Neural crest cell (in vitro differentiated cells): ENCODE measurements at regions not wholly inside any gene's neighbourhood (a gene's known extent, or its start where the extent isn't known, plus 50 kb on each side); places are given as distances from the start of the nearest gene placed in this dataset.
A peak's percentile ranks its signal among the peaks of the same experiment; 100 is the strongest.

Experiments used
- DNase-seq: peaks from one replicate; pipeline ENCODE4 v3.0.0; 2021; ENCODE audit warnings: low read depth, mixed read lengths, low spot score
- H3K27ac Mint-ChIP-seq: one replicate; pipeline ENCODE4 v1.8.0; 2021; ENCODE audit warnings: mild to moderate bottlenecking, mixed read lengths; ENCODE audit not compliant: unreplicated experiment
- H3K27me3 Mint-ChIP-seq: 2 replicates; pipeline ENCODE4 v1.8.0; 2021; ENCODE audit warnings: low read depth, mild to moderate bottlenecking, mixed read lengths
- H3K36me3 Mint-ChIP-seq: 2 replicates; pipeline ENCODE4 v1.8.0; 2021; ENCODE audit warnings: low read depth, mild to moderate bottlenecking, mixed read lengths
- H3K4me1 Mint-ChIP-seq: 2 replicates; pipeline ENCODE4 v1.8.0; 2021; ENCODE audit warnings: mixed read lengths
- H3K4me3 Mint-ChIP-seq: one replicate; pipeline ENCODE4 v1.8.0; 2021; ENCODE audit warnings: mild to moderate bottlenecking, mixed read lengths
- H3K9me3 Mint-ChIP-seq: 2 replicates; pipeline ENCODE4 v1.8.0; 2021; ENCODE audit warnings: mixed read lengths
- CTCF ChIP-seq: fragments of 200-600 bp; sonication (generic); conservative IDR thresholded peaks from 2 replicates; pipeline ENCODE4 v1.5.0; 2021; ENCODE audit warnings: antibody characterized with exemption, mild to moderate bottlenecking

- Mint-ChIP-seq H3K4me1 (no peaks in the 10 kb centered on the region), H3K36me3 (peaks cover 13% of the 10 kb centered on the region), H3K4me3 (no peak overlapping the region), H3K27ac (no peak overlapping the region), H3K9me3 (no peaks in the 10 kb centered on the region), H3K27me3 (no peaks in the 10 kb centered on the region)
- no peak for DNase-seq
- peak; percentile 56 for TF ChIP-seq CTCF
Measured at GRCh38 chr19:5271145-5271544, 69.5 kb downstream of the PTPRS start.

GRCh38 chr19:5269926-5270325, 70.7 kb downstream of the PTPRS start:
- Mint-ChIP-seq H3K9me3 (no peaks in the 10 kb centered on the region), H3K27ac (no peak overlapping the region), H3K36me3 (peaks cover 13% of the 10 kb centered on the region), H3K4me3 (no peak overlapping the region), H3K27me3 (no peaks in the 10 kb centered on the region), H3K4me1 (no peaks in the 10 kb centered on the region)
- DNase-seq, result no peak
- TF ChIP-seq CTCF, result no peak

GRCh38 chr19:5269279-5269678, 71.3 kb downstream of the PTPRS start:
- no peak for TF ChIP-seq CTCF
- no peaks in the 10 kb centered on the region for H3K27me3 Mint-ChIP-seq
- peaks cover 18% of the 10 kb centered on the region for H3K36me3 Mint-ChIP-seq
- H3K9me3 Mint-ChIP-seq, result no peaks in the 10 kb centered on the region
- peaks cover under 1% of the 10 kb centered on the region for H3K4me1 Mint-ChIP-seq
- H3K4me3 Mint-ChIP-seq, result no peak overlapping the region
- no peak overlapping the region for H3K27ac Mint-ChIP-seq
- DNase-seq, result no peak

GRCh38 chr19:5268801-5269200, 71.8 kb downstream of the PTPRS start:
- Mint-ChIP-seq H3K36me3 (peaks cover 21% of the 10 kb centered on the region), H3K4me1 (peaks cover 3% of the 10 kb centered on the region), H3K27ac (no peak overlapping the region), H3K4me3 (no peak overlapping the region), H3K9me3 (no peaks in the 10 kb centered on the region), H3K27me3 (no peaks in the 10 kb centered on the region)
- DNase-seq, result no peak
- no peak for TF ChIP-seq CTCF

GRCh38 chr19:5265260-5265659, 75.4 kb downstream of the PTPRS start:
- Mint-ChIP-seq H3K4me3 (no peak overlapping the region), H3K36me3 (peaks cover 24% of the 10 kb centered on the region), H3K27ac (no peak overlapping the region), H3K9me3 (no peaks in the 10 kb centered on the region), H3K4me1 (peaks cover 3% of the 10 kb centered on the region), H3K27me3 (no peaks in the 10 kb centered on the region)
- no peak for DNase-seq
- TF ChIP-seq CTCF, result no peak

- no peak overlapping the region for H3K27ac Mint-ChIP-seq
- peak overlapping the region; percentile 5 for H3K4me3 Mint-ChIP-seq
- peaks cover 3% of the 10 kb centered on the region for H3K4me1 Mint-ChIP-seq
- H3K36me3 Mint-ChIP-seq, result peaks cover 24% of the 10 kb centered on the region
- H3K9me3 Mint-ChIP-seq, result no peaks in the 10 kb centered on the region
- TF ChIP-seq CTCF, result no peak
- no peaks in the 10 kb centered on the region for H3K27me3 Mint-ChIP-seq
- no peak for DNase-seq
Measured at GRCh38 chr19:5264453-5264852, 76.2 kb downstream of the PTPRS start.
